GM12872 (cell line): ENCODE measurements at regions not wholly inside any gene's neighbourhood (a gene's known extent, or its start where the extent isn't known, plus 50 kb on each side); places are given as distances from the start of the nearest gene placed in this dataset.

Experiments
- TF ChIP-seq, protein P1 (sequence below): IDR thresholded peaks from 3 replicates; pipeline ENCODE4 v1.5.1; 2011; ENCODE audit warnings: low read depth, mild to moderate bottlenecking, low read length, moderate library complexity; ENCODE audit not compliant: insufficient read depth

DNA sequence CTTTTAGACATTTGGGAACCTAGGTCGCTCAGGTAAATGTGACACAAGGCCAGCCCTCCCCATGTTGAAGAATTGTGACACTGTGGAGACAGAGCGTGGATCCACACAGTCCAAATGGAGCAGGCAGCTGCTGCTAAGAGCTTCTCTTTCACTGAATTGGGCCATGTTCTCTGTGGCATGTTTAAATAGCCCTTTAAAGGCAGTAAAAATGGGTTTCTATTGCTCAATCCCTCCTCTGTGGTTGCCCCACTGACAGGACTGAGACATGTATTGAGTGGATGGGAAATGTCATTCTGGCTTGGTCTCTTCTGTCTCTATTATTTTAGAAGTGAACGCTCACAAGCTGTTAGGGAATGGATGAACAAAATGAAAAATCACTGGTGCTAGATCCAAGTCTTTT lies 84.0 kb upstream of the PRICKLE1 start:
- TF ChIP-seq, protein P1, sequence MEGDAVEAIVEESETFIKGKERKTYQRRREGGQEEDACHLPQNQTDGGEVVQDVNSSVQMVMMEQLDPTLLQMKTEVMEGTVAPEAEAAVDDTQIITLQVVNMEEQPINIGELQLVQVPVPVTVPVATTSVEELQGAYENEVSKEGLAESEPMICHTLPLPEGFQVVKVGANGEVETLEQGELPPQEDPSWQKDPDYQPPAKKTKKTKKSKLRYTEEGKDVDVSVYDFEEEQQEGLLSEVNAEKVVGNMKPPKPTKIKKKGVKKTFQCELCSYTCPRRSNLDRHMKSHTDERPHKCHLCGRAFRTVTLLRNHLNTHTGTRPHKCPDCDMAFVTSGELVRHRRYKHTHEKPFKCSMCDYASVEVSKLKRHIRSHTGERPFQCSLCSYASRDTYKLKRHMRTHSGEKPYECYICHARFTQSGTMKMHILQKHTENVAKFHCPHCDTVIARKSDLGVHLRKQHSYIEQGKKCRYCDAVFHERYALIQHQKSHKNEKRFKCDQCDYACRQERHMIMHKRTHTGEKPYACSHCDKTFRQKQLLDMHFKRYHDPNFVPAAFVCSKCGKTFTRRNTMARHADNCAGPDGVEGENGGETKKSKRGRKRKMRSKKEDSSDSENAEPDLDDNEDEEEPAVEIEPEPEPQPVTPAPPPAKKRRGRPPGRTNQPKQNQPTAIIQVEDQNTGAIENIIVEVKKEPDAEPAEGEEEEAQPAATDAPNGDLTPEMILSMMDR = no peak

- TF ChIP-seq, protein P1 = no peak
Measured at GRCh38 chr12:42670719-42671118, 81.2 kb upstream of the PRICKLE1 start.

- TF ChIP-seq, protein P1 = no peak
Measured at GRCh38 chr12:42669553-42669952, 80.0 kb upstream of the PRICKLE1 start.

- TF ChIP-seq, protein P1 = no peak
Measured at GRCh38 chr12:42666671-42667243, 77.2 kb upstream of the PRICKLE1 start.

DNA sequence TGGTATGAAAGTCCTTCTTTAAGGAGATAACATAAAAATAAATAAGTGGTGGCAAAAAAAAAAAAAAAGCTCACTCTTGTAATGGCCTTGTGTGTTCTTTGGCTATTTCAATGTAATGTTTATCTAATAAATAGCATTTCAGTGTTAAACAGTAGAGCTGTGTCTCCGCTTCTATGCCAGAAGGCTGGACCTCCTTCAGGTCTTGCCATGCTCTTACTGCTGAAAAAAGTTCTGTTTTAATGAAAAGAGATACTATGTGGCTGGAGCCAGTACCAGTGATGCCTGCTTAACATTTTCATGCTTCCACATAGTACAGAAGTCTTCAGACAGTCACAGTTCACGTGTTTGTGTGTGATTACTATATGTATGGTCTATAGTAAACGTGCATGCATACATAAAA lies 74.1 kb upstream of the PRICKLE1 start:
- TF ChIP-seq, protein P1 = no peak

DNA sequence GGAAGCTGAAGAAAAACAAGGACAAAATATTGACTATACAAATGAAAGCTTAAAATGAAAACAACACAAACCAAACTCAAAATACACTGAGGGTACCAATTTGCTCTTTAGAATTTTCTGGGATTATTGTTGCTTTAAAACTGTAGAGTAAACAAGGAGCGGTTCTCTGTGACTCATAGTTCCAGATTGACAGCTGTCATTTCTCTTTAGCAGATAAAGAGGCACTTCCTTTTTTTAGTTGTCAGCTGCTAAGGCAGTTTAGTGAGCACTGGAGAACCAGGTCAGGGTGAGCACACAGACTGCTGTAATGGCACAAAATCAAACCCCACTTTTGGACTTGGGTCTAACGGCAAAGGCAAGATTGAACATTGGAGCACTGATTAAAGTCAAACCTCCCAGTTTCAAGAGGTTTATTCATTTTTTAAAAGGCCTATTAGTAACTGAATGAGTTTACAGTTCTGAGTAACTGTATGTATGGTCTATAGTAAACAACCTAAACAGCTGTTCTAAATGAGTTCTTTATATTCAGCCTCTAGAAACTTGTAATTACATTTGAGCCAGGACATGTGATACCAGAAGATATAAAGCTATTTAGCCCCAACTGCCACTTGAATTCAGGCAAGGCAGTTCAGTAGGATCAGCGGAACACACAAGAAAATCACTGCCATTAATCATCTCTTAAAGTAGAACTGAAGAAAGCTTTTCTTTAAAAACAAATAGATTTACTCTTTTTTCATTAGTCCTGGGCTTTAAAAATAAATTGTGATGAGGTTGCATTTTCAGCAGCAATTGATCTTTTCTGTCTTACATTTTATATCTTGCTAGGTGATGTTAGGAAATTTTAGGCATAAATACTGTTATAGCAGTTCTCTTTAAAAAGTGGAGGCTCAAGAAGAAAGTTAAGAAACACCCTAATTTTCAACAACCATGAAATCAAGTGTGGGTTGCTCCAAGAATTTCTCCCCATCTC lies 71.7 kb upstream of the PRICKLE1 start:
- TF ChIP-seq, protein P1 = no peak

DNA sequence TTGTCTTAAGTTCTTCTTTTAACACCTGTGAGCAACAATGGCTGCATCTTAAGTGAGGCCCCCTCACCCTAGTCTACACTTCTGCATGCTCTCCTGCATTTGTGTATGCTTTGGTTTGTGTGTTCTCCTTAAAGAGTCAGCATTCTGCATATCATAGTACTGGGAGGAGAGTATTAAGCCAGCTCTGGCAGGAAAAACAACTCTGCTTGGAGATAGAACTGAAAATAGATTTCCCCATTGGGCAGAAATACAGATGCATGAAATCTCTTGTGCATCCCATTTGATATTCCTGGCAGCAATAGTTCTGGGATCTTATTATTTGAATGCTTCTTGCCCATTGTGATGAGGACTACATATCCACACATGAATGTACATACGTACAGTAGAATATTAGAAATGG lies 70.6 kb upstream of the PRICKLE1 start:
- TF ChIP-seq, protein P1 = no peak
